ENCODE measurements at regions not wholly inside any gene's neighbourhood (a gene's known extent, or its start where the extent isn't known, plus 50 kb on each side); places are given as distances from the start of the nearest gene placed in this dataset.

- H3K9me3 ChIP-seq (ENCODE audit: control insufficient read depth, low read length): no peaks in the 10 kb centered on the region
- no peak for TF ChIP-seq CTCF (IDR thresholded peaks at IDR 0.05)
- no peak overlapping the region for H3K9ac ChIP-seq
- H3K4me3 ChIP-seq (ENCODE audit: low read depth, low read length): no peak overlapping the region
- no peaks in the 10 kb centered on the region for H3K27me3 ChIP-seq (ENCODE audit: control insufficient read depth, insufficient read depth, low read length)
- H3K4me1 ChIP-seq: no peaks in the 10 kb centered on the region
- H2AFZ ChIP-seq: no peak overlapping the region
- no peaks in the 10 kb centered on the region for H3K36me3 ChIP-seq (ENCODE audit: control insufficient read depth, insufficient read depth, low read length)
- H3K4me2 ChIP-seq (ENCODE audit: low read length): no peak overlapping the region
- no peak overlapping the region for H3K27ac ChIP-seq
- no peaks in the 10 kb centered on the region for H3K79me2 ChIP-seq
These were observed 123.4 kb downstream of the BOD1 start for GRCh38 chr5:173493040-173493439.

DNA sequence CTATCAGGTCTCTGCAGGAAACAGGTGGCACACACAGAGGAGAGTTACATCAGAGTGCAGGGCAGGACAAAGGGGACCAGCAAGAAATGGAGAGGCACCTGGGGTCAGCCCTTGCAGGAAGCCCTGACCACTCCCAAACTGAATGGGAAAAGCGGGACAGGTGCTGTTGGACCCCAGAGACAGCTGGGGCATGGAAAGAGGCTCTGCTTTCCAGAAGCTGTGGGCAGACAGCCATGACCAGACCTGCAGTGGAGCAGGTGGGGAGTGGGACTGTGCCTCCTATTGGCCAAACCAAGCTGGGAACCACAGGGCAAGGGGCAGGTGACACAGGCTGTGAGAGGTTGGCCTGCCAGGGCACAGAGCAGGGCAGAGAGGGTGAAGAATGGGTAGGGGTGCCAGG lies 125.8 kb downstream of the BOD1 start:
- no peak for TF ChIP-seq CTCF (IDR thresholded peaks at IDR 0.05)
- Histone ChIP-seq H3K79me2 (no peaks in the 10 kb centered on the region), H3K9ac (no peak overlapping the region)

DNA sequence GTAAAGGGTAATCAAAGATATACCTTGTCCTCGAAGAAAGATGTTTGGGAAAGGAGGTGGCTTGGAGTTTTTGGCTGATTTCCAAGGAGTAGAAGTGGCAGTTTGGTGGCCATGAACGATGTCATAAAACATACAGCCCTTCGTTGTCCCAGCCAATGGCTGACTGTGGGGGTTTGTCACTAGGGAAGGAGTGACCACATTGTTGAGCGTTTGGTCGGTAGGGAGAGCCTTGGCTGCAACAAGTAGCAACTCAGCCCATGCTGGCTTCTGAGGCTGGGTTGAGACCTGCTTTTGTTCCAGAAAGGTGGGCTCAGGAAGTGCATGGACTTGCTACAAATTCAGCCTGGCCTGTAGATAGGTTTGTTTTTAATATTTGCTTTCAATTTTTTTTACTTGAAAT lies 128.3 kb downstream of the BOD1 start:
- Histone ChIP-seq H3K79me2 (no peaks in the 10 kb centered on the region), H3K9ac (no peak overlapping the region), H3K4me3 (ENCODE audit: low read depth, low read length) (no peak overlapping the region), H3K36me3 (ENCODE audit: control insufficient read depth, insufficient read depth, low read length) (no peaks in the 10 kb centered on the region), H3K4me2 (ENCODE audit: low read length) (no peak overlapping the region), H3K27ac (no peak overlapping the region), H2AFZ (no peak overlapping the region), H3K9me3 (ENCODE audit: control insufficient read depth, low read length) (no peaks in the 10 kb centered on the region), H3K4me1 (no peaks in the 10 kb centered on the region), H3K27me3 (ENCODE audit: control insufficient read depth, insufficient read depth, low read length) (no peaks in the 10 kb centered on the region)
- TF ChIP-seq CTCF (IDR thresholded peaks at IDR 0.05): no peak

More for the DNA sequence above, 125.8 kb downstream of the BOD1 start:
- Histone ChIP-seq H3K27ac (no peak overlapping the region), H3K9me3 (ENCODE audit: control insufficient read depth, low read length) (no peaks in the 10 kb centered on the region), H3K27me3 (ENCODE audit: control insufficient read depth, insufficient read depth, low read length) (no peaks in the 10 kb centered on the region), H3K4me3 (ENCODE audit: low read depth, low read length) (no peak overlapping the region), H2AFZ (no peak overlapping the region), H3K4me1 (no peaks in the 10 kb centered on the region), H3K4me2 (ENCODE audit: low read length) (no peak overlapping the region), H3K36me3 (ENCODE audit: control insufficient read depth, insufficient read depth, low read length) (no peaks in the 10 kb centered on the region)

- no peak overlapping the region for H3K4me2 ChIP-seq (ENCODE audit: low read length)
- H3K9me3 ChIP-seq (ENCODE audit: control insufficient read depth, low read length): no peaks in the 10 kb centered on the region
- no peaks in the 10 kb centered on the region for H3K4me1 ChIP-seq
- no peak overlapping the region for H2AFZ ChIP-seq
- no peak overlapping the region for H3K4me3 ChIP-seq (ENCODE audit: low read depth, low read length)
- H3K9ac ChIP-seq: no peak overlapping the region
- no peaks in the 10 kb centered on the region for H3K79me2 ChIP-seq
- no peak overlapping the region for H3K27ac ChIP-seq
- TF ChIP-seq CTCF (IDR thresholded peaks at IDR 0.05): no peak
- H3K36me3 ChIP-seq (ENCODE audit: control insufficient read depth, insufficient read depth, low read length): no peaks in the 10 kb centered on the region
- no peaks in the 10 kb centered on the region for H3K27me3 ChIP-seq (ENCODE audit: control insufficient read depth, insufficient read depth, low read length)
These were observed 129.2 kb downstream of the BOD1 start for GRCh38 chr5:173487300-173487699.

DNA sequence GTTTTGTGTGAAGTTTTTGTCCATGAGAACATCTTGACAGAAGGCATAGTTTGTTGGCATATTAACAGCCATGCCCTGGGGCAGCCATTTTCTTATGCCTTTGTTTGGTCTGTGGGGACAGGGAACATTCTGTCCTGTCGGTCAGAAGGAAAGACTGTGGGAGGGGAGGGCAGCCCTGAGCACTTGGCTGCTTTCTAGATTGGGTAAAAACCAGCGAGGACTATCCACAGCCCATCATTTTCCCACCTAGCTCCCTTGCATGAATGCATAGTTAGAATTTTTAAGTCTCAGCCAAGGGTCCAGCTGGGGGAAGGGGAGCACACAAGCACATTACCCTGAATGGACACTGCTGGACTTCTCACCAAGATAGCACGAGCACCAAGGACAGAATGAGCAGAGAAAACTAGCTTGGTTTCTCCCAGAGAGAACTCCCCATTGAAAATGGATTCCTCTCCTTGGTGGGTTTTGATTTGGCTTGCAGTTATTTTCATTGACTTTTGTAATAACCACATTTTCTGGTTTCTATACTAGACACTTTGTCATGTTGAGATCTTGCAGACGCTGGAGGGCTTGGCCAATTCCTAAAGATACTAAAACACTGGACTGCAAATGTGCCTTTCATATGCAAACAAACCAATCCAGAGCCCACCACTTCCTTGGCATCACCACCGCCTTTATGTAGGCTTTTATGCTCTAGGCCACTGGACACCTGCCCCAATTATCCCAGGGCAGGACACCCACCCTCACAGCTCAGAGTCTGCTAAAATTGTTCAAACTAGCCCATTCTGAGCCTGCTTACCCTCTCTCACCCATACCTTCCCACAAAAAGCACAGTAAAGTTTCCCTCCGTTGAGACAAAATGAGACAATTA lies 129.9 kb downstream of the BOD1 start:
- Histone ChIP-seq H3K27me3 (ENCODE audit: control insufficient read depth, insufficient read depth, low read length) (no peaks in the 10 kb centered on the region), H3K36me3 (ENCODE audit: control insufficient read depth, insufficient read depth, low read length) (no peaks in the 10 kb centered on the region), H3K4me2 (ENCODE audit: low read length) (no peak overlapping the region), H3K4me3 (ENCODE audit: low read depth, low read length) (no peak overlapping the region), H3K27ac (no peak overlapping the region), H3K79me2 (no peaks in the 10 kb centered on the region), H2AFZ (no peak overlapping the region), H3K4me1 (no peaks in the 10 kb centered on the region), H3K9me3 (ENCODE audit: control insufficient read depth, low read length) (no peaks in the 10 kb centered on the region), H3K9ac (no peak overlapping the region)
- TF ChIP-seq CTCF (IDR thresholded peaks at IDR 0.05): no peak
